Chondrocyte (in vitro differentiated cells): ENCODE measurements at regions not wholly inside any gene's neighbourhood (a gene's known extent, or its start where the extent isn't known, plus 50 kb on each side); places are given as distances from the start of the nearest gene placed in this dataset.
A peak's percentile ranks its signal among the peaks of the same experiment; 100 is the strongest.
"Not testable (repeated sequence)": the region's sequence is repeated elsewhere in the genome, so short reads cannot be mapped to it uniquely, and the experiment has no call there.

ENCODE experiments used
- DNase-seq: peaks from one replicate; pipeline ENCODE4 v3.0.0; 2021; ENCODE audit warnings: mixed read lengths, low spot score
- H3K27ac Mint-ChIP-seq: one replicate; pipeline ENCODE4 v1.8.0; 2021; ENCODE audit warnings: mild to moderate bottlenecking, moderate library complexity, mixed read lengths; ENCODE audit not compliant: unreplicated experiment
- H3K27me3 Mint-ChIP-seq: 2 replicates; pipeline ENCODE4 v1.8.0; 2021; ENCODE audit warnings: low read depth, mixed read lengths
- H3K36me3 Mint-ChIP-seq: 2 replicates; pipeline ENCODE4 v1.8.0; 2021; ENCODE audit warnings: low read depth, mixed read lengths
- H3K4me1 Mint-ChIP-seq: 2 replicates; pipeline ENCODE4 v1.8.0; 2021; ENCODE audit warnings: low read depth, mild to moderate bottlenecking, mixed read lengths
- H3K4me3 Mint-ChIP-seq: one replicate; pipeline ENCODE4 v1.8.0; 2021; ENCODE audit warnings: mild to moderate bottlenecking, moderate library complexity, mixed read lengths; ENCODE audit not compliant: unreplicated experiment
- H3K9me3 Mint-ChIP-seq: 2 replicates; pipeline ENCODE4 v1.8.0; 2021; ENCODE audit warnings: low read depth, mixed read lengths
- TF ChIP-seq, protein P1 (sequence below): fragments of 200-600 bp; sonication (generic); IDR thresholded peaks from 2 replicates; pipeline ENCODE4 v1.5.0; 2021; ENCODE audit warnings: antibody characterized with exemption, mild to moderate bottlenecking, moderate library complexity

DNA sequence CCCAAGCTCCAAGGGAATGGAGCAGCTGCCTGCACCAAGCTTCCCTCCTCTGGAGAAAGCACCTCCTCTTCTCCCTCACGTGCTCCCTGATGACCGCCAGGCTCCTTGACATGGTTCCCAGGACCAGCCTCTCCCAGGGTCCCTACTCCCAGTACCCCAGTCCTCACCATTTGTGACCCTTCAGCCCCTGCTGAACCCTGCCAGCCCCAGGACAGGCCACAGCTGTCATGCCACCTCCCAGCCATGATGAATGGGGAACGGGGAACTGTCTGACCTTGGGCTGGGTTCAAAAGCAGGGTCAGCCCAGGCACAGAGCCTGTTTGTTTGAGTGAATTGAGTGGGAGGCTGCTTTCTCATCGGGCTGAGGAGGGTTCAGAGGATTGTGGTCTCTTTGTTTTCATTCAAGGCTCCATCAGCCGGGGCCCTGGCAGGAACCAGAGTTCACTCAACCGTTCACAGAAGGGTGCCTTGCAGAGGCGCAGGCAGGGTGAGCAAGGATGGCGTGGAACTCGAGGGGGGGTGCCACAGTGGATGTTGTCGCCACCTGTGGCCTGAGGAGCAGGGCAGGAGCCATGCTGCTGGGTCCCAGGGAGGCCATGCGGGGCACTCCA, 344.5 kb upstream of the SFSWAP start:
- Mint-ChIP-seq H3K36me3 (no peaks in the 10 kb centered on the region), H3K4me1 (no peaks in the 10 kb centered on the region), H3K4me3 (no peak overlapping the region), H3K9me3 (peaks cover 4% of the 10 kb centered on the region), H3K27ac (no peak overlapping the region), H3K27me3 (peaks cover 17% of the 10 kb centered on the region)
- TF ChIP-seq, protein P1, sequence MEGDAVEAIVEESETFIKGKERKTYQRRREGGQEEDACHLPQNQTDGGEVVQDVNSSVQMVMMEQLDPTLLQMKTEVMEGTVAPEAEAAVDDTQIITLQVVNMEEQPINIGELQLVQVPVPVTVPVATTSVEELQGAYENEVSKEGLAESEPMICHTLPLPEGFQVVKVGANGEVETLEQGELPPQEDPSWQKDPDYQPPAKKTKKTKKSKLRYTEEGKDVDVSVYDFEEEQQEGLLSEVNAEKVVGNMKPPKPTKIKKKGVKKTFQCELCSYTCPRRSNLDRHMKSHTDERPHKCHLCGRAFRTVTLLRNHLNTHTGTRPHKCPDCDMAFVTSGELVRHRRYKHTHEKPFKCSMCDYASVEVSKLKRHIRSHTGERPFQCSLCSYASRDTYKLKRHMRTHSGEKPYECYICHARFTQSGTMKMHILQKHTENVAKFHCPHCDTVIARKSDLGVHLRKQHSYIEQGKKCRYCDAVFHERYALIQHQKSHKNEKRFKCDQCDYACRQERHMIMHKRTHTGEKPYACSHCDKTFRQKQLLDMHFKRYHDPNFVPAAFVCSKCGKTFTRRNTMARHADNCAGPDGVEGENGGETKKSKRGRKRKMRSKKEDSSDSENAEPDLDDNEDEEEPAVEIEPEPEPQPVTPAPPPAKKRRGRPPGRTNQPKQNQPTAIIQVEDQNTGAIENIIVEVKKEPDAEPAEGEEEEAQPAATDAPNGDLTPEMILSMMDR, result no peak
- no peak for DNase-seq

DNA sequence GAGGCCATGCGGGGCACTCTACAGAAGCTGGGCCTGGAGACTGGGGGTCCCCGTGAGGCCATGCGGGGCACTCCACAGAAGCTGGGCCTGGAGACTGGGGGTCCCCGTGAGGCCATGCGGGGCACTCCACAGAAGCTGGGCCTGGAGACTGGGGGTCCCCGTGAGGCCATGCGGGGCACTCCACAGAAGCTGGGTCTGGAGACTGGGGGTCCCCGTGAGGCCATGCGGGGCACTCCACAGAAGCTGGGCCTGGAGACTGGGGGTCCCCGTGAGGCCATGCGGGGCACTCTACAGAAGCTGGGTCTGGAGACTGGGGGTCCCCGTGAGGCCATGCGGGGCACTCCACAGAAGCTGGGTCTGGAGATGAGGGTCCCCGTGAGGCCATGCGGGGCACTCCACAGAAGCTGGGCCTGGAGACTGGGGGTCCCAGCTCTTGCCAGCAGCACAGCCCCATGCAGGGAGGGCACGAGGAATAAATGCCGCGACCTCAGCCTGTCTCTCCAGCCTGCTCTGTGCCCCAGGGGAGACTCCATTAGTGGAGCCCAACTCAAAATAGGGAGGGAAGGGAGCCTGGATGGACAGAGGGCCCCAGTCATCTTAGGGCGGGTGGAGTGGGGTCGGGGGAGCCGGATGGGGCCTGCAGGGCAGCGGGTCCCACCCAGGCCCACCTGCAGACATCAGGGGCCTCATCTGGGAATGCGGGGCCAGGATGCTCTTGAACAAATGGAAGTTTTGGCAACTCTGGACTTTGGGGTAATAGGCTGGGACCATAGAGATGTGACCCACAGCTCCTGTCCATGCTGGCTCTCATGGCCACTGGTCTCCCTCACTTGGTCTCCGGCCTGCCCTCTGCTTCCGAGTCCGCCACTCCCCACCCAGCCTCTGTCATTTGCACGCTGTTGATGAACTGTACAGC, 343.6 kb upstream of the SFSWAP start:
- DNase-seq, H3K4me3 Mint-ChIP-seq, H3K27ac Mint-ChIP-seq, H3K9me3 Mint-ChIP-seq, H3K4me1 Mint-ChIP-seq, H3K36me3 Mint-ChIP-seq: not testable (repeated sequence)
- peaks cover 15% of the 10 kb centered on the region for H3K27me3 Mint-ChIP-seq

DNA sequence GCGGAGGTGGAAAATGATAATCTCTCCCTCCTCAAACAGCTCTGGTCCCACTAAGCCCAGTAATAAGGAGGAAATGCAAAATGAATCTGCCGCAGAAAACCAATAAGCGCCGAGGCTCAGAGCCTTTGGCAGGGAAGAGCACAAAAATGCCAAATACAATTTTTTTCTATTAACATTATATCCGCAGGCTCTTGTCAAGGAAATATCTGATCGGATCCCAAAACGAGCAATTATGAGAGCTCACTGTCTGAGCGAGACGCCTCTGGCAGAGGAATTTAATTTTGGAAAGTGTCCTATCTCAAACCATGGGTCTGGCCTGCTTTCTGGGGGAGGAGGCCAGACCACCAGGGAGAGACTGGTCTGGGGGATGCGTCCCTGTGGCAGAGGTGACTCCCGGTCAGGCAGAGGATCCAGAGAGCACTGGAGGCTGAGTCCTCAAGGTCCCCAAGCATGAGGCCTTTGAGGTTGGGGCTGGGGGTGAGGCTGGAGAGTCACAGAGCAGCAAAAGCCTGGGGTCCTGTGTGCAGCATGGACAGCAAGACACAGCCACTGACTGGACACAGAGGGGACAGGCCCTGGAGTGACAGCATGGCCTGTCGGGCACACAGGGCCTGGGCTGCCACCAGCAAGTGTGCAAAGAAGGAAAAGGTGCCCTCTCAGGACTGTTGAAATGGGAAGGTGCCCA, 342.8 kb upstream of the SFSWAP start:
- H3K27ac Mint-ChIP-seq, result no peak overlapping the region
- no peaks in the 10 kb centered on the region for H3K4me1 Mint-ChIP-seq
- H3K4me3 Mint-ChIP-seq, result no peak overlapping the region
- no peaks in the 10 kb centered on the region for H3K36me3 Mint-ChIP-seq
- no peak for DNase-seq
- no peaks in the 10 kb centered on the region for H3K9me3 Mint-ChIP-seq
- TF ChIP-seq, protein P1, result no peak
- H3K27me3 Mint-ChIP-seq, result peaks cover 14% of the 10 kb centered on the region

DNA sequence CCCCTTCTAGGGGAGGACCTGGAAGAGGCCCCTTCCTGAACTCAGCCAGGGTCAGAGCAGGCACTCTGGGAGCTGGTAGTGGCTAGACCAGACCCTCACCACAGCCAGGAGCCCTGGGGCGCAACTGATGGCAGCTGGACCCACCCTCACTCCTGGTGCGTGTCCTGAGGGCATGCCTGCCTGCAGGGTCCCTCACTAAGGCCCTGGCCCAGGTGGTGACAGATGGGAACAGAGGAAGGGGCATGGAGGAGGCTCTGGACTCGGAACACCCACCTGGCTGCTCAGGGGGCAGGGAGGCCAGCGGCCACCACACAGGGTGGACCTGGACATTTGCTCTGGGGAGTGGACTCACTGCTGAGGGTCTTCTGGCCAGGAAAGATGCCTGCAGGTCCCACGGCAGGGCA, 342.2 kb upstream of the SFSWAP start:
- Mint-ChIP-seq H3K27me3 (peaks cover 17% of the 10 kb centered on the region), H3K4me1 (no peaks in the 10 kb centered on the region), H3K27ac (no peak overlapping the region), H3K4me3 (no peak overlapping the region), H3K36me3 (no peaks in the 10 kb centered on the region), H3K9me3 (no peaks in the 10 kb centered on the region)
- DNase-seq, result peak; percentile 75
- TF ChIP-seq, protein P1, result no peak

DNA sequence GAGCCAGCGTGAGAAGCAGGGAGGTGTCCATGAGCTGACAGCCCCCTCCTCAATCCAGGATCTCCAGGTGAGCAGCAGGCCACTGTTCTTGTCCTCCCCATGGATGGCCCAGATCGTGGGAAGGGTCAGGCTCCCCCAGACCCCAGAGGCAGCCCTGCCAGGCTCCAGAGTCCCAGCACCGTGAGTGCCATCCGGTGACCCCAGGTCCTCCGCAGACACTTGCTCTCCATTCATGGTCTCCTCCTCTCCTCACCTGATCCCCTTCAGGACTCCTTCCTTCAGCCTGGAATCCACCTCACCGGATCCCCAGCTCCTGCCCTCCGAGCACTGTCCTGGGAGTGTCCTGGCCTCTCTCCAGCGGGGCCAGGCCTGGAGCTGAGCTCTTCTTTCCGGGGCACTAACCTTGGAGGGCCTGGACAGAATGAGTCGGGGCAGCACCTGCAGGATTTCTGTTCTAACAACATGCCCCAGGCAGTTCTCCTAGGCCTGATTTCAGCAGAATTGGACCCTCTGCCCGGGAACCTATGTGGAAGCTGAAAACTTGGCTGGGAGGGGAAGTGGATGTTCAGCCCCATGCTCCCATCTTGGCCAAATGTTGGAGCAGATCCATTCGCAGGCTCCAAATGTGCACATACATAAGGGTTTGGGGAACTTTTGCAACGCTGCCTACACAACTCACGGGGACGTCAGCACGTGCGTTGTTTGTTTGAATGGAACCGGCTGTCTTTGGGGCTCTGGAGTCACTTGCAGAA, 341.6 kb upstream of the SFSWAP start:
- Mint-ChIP-seq H3K9me3 (no peaks in the 10 kb centered on the region), H3K4me3 (no peak overlapping the region), H3K27ac (no peak overlapping the region), H3K36me3 (no peaks in the 10 kb centered on the region), H3K4me1 (no peaks in the 10 kb centered on the region), H3K27me3 (peaks cover 16% of the 10 kb centered on the region)
- DNase-seq, result peak; percentile 53
- TF ChIP-seq, protein P1, result no peak
